C4-2B (cell line): ENCODE measurements at regions not wholly inside any gene's neighbourhood (a gene's known extent, or its start where the extent isn't known, plus 50 kb on each side); places are given as distances from the start of the nearest gene placed in this dataset.

Experiments used
- CTCF ChIP-seq: fragments of 450-650 bp; conservative IDR thresholded peaks from 2 replicates; pipeline ENCODE4 v1.5.1; 2017; ENCODE audit warnings: mild to moderate bottlenecking
- ZFX ChIP-seq: fragments of 450-650 bp; IDR thresholded peaks from 2 replicates; pipeline ENCODE4 v1.6.1; 2017

DNA sequence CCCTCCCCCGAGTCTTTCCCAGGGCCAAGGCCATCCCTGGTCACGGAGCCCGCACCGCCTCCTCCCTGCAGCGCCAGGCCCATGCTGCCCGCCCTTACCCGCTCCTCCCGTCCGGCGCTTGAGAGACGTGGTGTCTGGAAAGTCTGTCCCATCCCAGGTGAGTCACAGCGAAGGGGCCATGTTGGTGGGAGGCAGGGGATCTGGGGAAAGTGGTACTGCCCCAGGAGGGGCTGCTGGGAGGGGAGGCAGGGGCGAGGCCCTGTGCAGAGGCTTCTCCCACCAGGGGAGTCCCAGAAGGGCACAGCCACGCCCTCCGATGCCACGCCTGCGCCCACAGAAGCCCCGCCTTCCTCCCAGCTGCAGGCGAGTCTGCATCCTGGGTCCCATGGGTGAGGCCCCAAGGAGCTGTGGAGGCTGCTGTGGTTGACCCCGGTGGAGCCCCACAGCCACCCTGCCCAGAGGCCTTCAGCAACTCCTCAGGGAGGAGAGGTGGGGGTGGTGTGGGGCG lies 107.0 kb upstream of the PPP1R26 start:
- no peak for TF ChIP-seq CTCF
- no peak for TF ChIP-seq ZFX
